Caco-2 (cell line): ENCODE measurements at regions not wholly inside any gene's neighbourhood (a gene's known extent, or its start where the extent isn't known, plus 50 kb on each side); places are given as distances from the start of the nearest gene placed in this dataset.

Source experiments
- BruUV-seq: library from RNA; stranded (reverse); fragments of 400-500 nt; replicated peaks from 2 replicates; lab custom pipeline; 2021; lab: Mats Ljungman, UMichigan
- CTCF ChIA-PET: fragments of 300-600 bp; sonication (Branson Sonifier 250); formaldehyde crosslinking; loops from one replicate; lab custom pipeline; 2022; ENCODE audit warnings: antibody characterized with exemption; lab: Charles Lee
- POLR2A ChIA-PET: fragments of 300-600 bp; sonication (Branson Sonifier 250); formaldehyde crosslinking; loops from one replicate; lab custom pipeline; 2022; ENCODE audit warnings: antibody characterized with exemption; lab: Charles Lee
- DNase-seq, 2 experiments: peaks; one replicate each; pipeline versions ENCODE4 v3.0.0 to v3.0.0-alpha.2; 2020 to 2022
- H3K27me3 ChIP-seq: replicated peaks from 2 replicates; pipeline ENCODE4 v1.6.0; 2011; ENCODE audit warnings: low read length; ENCODE audit not compliant: control insufficient read depth, insufficient read depth
- H3K36me3 ChIP-seq: 2 replicates; pipeline ENCODE4 v1.5.1; 2011; ENCODE audit warnings: low read length; ENCODE audit not compliant: control insufficient read depth, insufficient read depth
- H3K4me1 ChIP-seq: fragments of 250-450 bp; sonication (Bioruptor Pico); 2 replicates; pipeline ENCODE4 v1.5.1; 2020; ENCODE audit warnings: mild to moderate bottlenecking
- H3K4me3 ChIP-seq: 2 replicates; pipeline ENCODE4 v1.5.1; 2011; ENCODE audit warnings: low read depth, mild to moderate bottlenecking, control low read depth, low read length
- H3K9me3 ChIP-seq: fragments of 250-450 bp; sonication (Bioruptor Pico); 2 replicates; pipeline ENCODE4 v1.5.1; 2020; ENCODE audit warnings: mild to moderate bottlenecking, moderate library complexity
- H3K27ac Mint-ChIP-seq: one replicate; pipeline ENCODE4 v1.8.0; 2022; ENCODE audit warnings: mixed read lengths; ENCODE audit not compliant: unreplicated experiment
- H3K27me3 Mint-ChIP-seq: one replicate; pipeline ENCODE4 v1.8.0; 2022; ENCODE audit warnings: mixed read lengths; ENCODE audit not compliant: insufficient read depth, unreplicated experiment
- H3K36me3 Mint-ChIP-seq: one replicate; pipeline ENCODE4 v1.8.0; 2022; ENCODE audit warnings: mild to moderate bottlenecking, mixed read lengths; ENCODE audit not compliant: insufficient read depth, unreplicated experiment
- H3K4me1 Mint-ChIP-seq: one replicate; pipeline ENCODE4 v1.8.0; 2022; ENCODE audit warnings: low read depth, mixed read lengths; ENCODE audit not compliant: unreplicated experiment
- H3K4me3 Mint-ChIP-seq: one replicate; pipeline ENCODE4 v1.8.0; 2022; ENCODE audit warnings: mild to moderate bottlenecking, moderate library complexity, mixed read lengths; ENCODE audit not compliant: unreplicated experiment
- H3K9me3 Mint-ChIP-seq: one replicate; pipeline ENCODE4 v1.8.0; 2022; ENCODE audit warnings: mixed read lengths; ENCODE audit not compliant: unreplicated experiment
- CTCF ChIP-seq, 2 experiments: fragments of 200-600 bp in 1 of 2; IDR thresholded peaks; 1 replicate in 1 of 2; 2 replicates in 1 of 2; pipeline versions ENCODE4 v1.5.1 to v1.8.0; 2011 to 2022; ENCODE audit warnings: antibody characterized with exemption in 1 of 2, control low read depth in 1 of 2, inconsistent platforms in 1 of 2, low read depth in 1 of 2, low read length in 1 of 2, mild to moderate bottlenecking in 1 of 2, moderate library complexity in 1 of 2; ENCODE audit not compliant: insufficient read depth in 1 of 2, severe bottlenecking in 1 of 2, unreplicated experiment in 1 of 2
- intact Hi-C: fragments of 100-400 bp; cut with micrococcal nuclease; formaldehyde crosslinking; loops from one replicate; pipeline ENCODE4 v1.10.0; 2022; ENCODE audit not compliant: unreplicated experiment

GRCh38 chr20:12911372-12911771 is 97.4 kb upstream of the SPTLC3 start:
- CTCF ChIA-PET: no interaction called here
- H3K4me3 Mint-ChIP-seq: no peak overlapping the region

GRCh38 chr20:12913781-12914443 is 94.9 kb upstream of the SPTLC3 start:
- Mint-ChIP-seq H3K36me3 (no peaks in the 10 kb centered on the region), H3K27me3 (peaks cover 5% of the 10 kb centered on the region), H3K4me1 (no peaks in the 10 kb centered on the region), H3K27ac (no peak overlapping the region), H3K9me3 (no peaks in the 10 kb centered on the region), H3K4me3 (no peak overlapping the region)
- Histone ChIP-seq H3K9me3 (no peaks in the 10 kb centered on the region), H3K27me3 (no peaks in the 10 kb centered on the region), H3K4me3 (no peak overlapping the region), H3K4me1 (peaks cover 11% of the 10 kb centered on the region; the same call in 1 of the 2 replicates), H3K36me3 (no peaks in the 10 kb centered on the region)
- intact Hi-C loops: no loop called here
- TF ChIP-seq CTCF (IDR thresholded peaks at IDR 0.05; ENCODE audit: insufficient read depth in 1 of 2, low read depth in 1 of 2, low read length in 1 of 2, severe bottlenecking in 1 of 2, unreplicated experiment in 1 of 2): no peak
- POLR2A ChIA-PET: no interaction called here
- CTCF ChIA-PET: interaction anchor here (1.4 kb wide), 1 partner anchor 11 kb away, joined by 3 read pairs; no protein-coding TSS in a partner anchor
- DNase-seq: no peak
- BruUV-seq: no TSS peak

More at GRCh38 chr20:12911372-12911771, 97.4 kb upstream of the SPTLC3 start:
- intact Hi-C loops: no loop called here
- H3K36me3 ChIP-seq: no peaks in the 10 kb centered on the region
- no peak overlapping the region for H3K4me3 ChIP-seq
- no peaks in the 10 kb centered on the region for H3K27me3 ChIP-seq
- DNase-seq: no peak
- peaks cover 3% of the 10 kb centered on the region; the same call in 1 of the 2 replicates for H3K4me1 ChIP-seq
- no peaks in the 10 kb centered on the region for H3K9me3 ChIP-seq
- Mint-ChIP-seq H3K4me1 (no peaks in the 10 kb centered on the region), H3K9me3 (no peaks in the 10 kb centered on the region), H3K36me3 (no peaks in the 10 kb centered on the region), H3K27ac (no peak overlapping the region), H3K27me3 (peaks cover 7% of the 10 kb centered on the region)
- BruUV-seq: no TSS peak
- POLR2A ChIA-PET: no interaction called here
- no peak for TF ChIP-seq CTCF (IDR thresholded peaks at IDR 0.05; ENCODE audit: insufficient read depth in 1 of 2, low read depth in 1 of 2, low read length in 1 of 2, severe bottlenecking in 1 of 2, unreplicated experiment in 1 of 2)

- H3K4me3 ChIP-seq: no peak overlapping the region
- no peaks in the 10 kb centered on the region for H3K36me3 Mint-ChIP-seq
- no peaks in the 10 kb centered on the region for H3K4me1 Mint-ChIP-seq
- H3K4me1 ChIP-seq: peaks cover 11% of the 10 kb centered on the region; the same call in 1 of the 2 replicates
- H3K27ac Mint-ChIP-seq: no peak overlapping the region
- ChIA-PET POLR2A (no interaction called here), CTCF (no interaction called here)
- no peaks in the 10 kb centered on the region for H3K9me3 ChIP-seq
- no TSS peak for BruUV-seq
- intact Hi-C loops: no loop called here
- H3K27me3 Mint-ChIP-seq: peaks cover 4% of the 10 kb centered on the region
- H3K4me3 Mint-ChIP-seq: no peak overlapping the region
- TF ChIP-seq CTCF (IDR thresholded peaks at IDR 0.05; ENCODE audit: insufficient read depth in 1 of 2, low read depth in 1 of 2, low read length in 1 of 2, severe bottlenecking in 1 of 2, unreplicated experiment in 1 of 2): no peak
- no peak for DNase-seq
- no peaks in the 10 kb centered on the region for H3K27me3 ChIP-seq
- H3K36me3 ChIP-seq: no peaks in the 10 kb centered on the region
- no peaks in the 10 kb centered on the region for H3K9me3 Mint-ChIP-seq
Measured at GRCh38 chr20:12914804-12915203, 94.0 kb upstream of the SPTLC3 start.
